Keratinocyte (primary cell): ENCODE measurements at regions not wholly inside any gene's neighbourhood (a gene's known extent, or its start where the extent isn't known, plus 50 kb on each side); places are given as distances from the start of the nearest gene placed in this dataset.

Experiments
- DNase-seq: peaks from one replicate; pipeline ENCODE4 v3.0.0-alpha.2; 2011; ENCODE audit warnings: low read depth, missing footprints, low spot score
- FAIRE-seq: peaks from 2 replicates; lab custom pipeline; 2011; peaks lifted over from hg19 to GRCh38; lab: Jason Lieb, UNC
- H2AFZ ChIP-seq: 2 replicates; pipeline ENCODE4 v1.6.0; 2012; ENCODE audit warnings: low read length, control low read depth, inconsistent platforms; ENCODE audit not compliant: control insufficient read depth
- H3K27ac ChIP-seq: 2 replicates; pipeline ENCODE4 v1.5.1; 2011; ENCODE audit warnings: low read length; ENCODE audit not compliant: control insufficient read depth, insufficient read depth
- H3K27me3 ChIP-seq: 3 replicates; pipeline ENCODE4 v1.6.0; 2011; ENCODE audit warnings: low read length; ENCODE audit not compliant: control insufficient read depth, insufficient read depth; ENCODE audit errors: extremely low read depth
- H3K36me3 ChIP-seq, 2 experiments: 2 replicates in 1 of 2; 3 replicates in 1 of 2; pipeline ENCODE4 v1.5.1; 2011; ENCODE audit warnings: low read length in 2 of 2, mild to moderate bottlenecking in 1 of 2; ENCODE audit not compliant: control insufficient read depth in 2 of 2, insufficient read depth in 2 of 2; ENCODE audit errors: extremely low read depth in 1 of 2
- H3K4me1 ChIP-seq: 3 replicates; pipeline ENCODE4 v1.5.1; 2011; ENCODE audit warnings: low read length; ENCODE audit not compliant: control insufficient read depth, insufficient read depth; ENCODE audit errors: extremely low read depth
- H3K4me2 ChIP-seq: 3 replicates; pipeline ENCODE4 v1.6.0; 2011; ENCODE audit warnings: low read depth, low read length; ENCODE audit not compliant: control insufficient read depth, insufficient read depth; ENCODE audit errors: extremely low read depth
- H3K4me3 ChIP-seq, 3 experiments: fragments of 200-600 bp in 1 of 3; sonication (generic) in 1 of 3; 2 replicates in 2 of 3; 3 replicates in 1 of 3; pipeline ENCODE4 v1.5.1; 2011 to 2016; ENCODE audit warnings: low read length in 3 of 3, mild to moderate bottlenecking in 3 of 3, control low read depth in 2 of 3, inconsistent platforms in 1 of 3, low read depth in 1 of 3, mixed read lengths in 1 of 3, mixed run types in 1 of 3, moderate library complexity in 1 of 3; ENCODE audit not compliant: control insufficient read depth in 2 of 3, insufficient read depth in 2 of 3; ENCODE audit errors: extremely low read depth in 1 of 3
- H3K79me2 ChIP-seq: 2 replicates; pipeline ENCODE4 v1.6.0; 2012; ENCODE audit warnings: low read length; ENCODE audit not compliant: control insufficient read depth, insufficient read depth
- H3K9ac ChIP-seq: 3 replicates; pipeline ENCODE4 v1.6.0; 2011; ENCODE audit warnings: low read length; ENCODE audit not compliant: control insufficient read depth, insufficient read depth; ENCODE audit errors: extremely low read depth
- H3K9me1 ChIP-seq: 3 replicates; pipeline ENCODE4 v1.6.0; 2011; ENCODE audit warnings: low read length; ENCODE audit not compliant: control insufficient read depth, insufficient read depth; ENCODE audit errors: extremely low read depth
- H3K9me3 ChIP-seq: 2 replicates; pipeline ENCODE4 v1.5.1; 2012; ENCODE audit warnings: low read depth, low read length; ENCODE audit not compliant: control insufficient read depth
- H4K20me1 ChIP-seq: 3 replicates; pipeline ENCODE4 v1.6.0; 2011; ENCODE audit warnings: low read length; ENCODE audit not compliant: control insufficient read depth, insufficient read depth; ENCODE audit errors: extremely low read depth
- CTCF ChIP-seq, 3 experiments: IDR thresholded peaks in 1 of 3; conservative IDR thresholded peaks in 1 of 3; optimal IDR thresholded peaks in 1 of 3; 2 replicates in 2 of 3; 3 replicates in 1 of 3; pipeline versions ENCODE3 to v1.5.1; 2011; ENCODE audit warnings: low read length in 3 of 3, mild to moderate bottlenecking in 3 of 3, moderate library complexity in 2 of 3, control low read depth in 1 of 3, inconsistent platforms in 1 of 3; ENCODE audit not compliant: insufficient read depth in 2 of 3; ENCODE audit errors: extremely low read depth in 1 of 3
- EZH2 ChIP-seq: IDR thresholded peaks from one replicate; pipeline ENCODE4 v1.6.1; 2012; ENCODE audit warnings: inconsistent platforms, mild to moderate bottlenecking, low read length, moderate library complexity
- dilution Hi-C: fragments of 300-500 bp; cut with MboI; formaldehyde crosslinking; loops from one replicate; pipeline ENCODE4 v1.7.0; 2020; ENCODE audit warnings: low sequenced_read_pairs; ENCODE audit not compliant: extremely low pct_ligation_motif_present

GRCh38 chr12:59182658-59183455, 262.6 kb upstream of the LRIG3 start:
- no peaks in the 10 kb centered on the region for H3K27me3 ChIP-seq
- dilution Hi-C loops: no loop called here
- peaks cover 5% of the 10 kb centered on the region for H3K4me1 ChIP-seq
- H3K9ac ChIP-seq: no peak overlapping the region
- no peak overlapping the region for H3K4me2 ChIP-seq
- H3K36me3 ChIP-seq: no peaks in the 10 kb centered on the region
- no peak overlapping the region for H3K4me3 ChIP-seq
- H3K27ac ChIP-seq: no peak overlapping the region
- no peak overlapping the region for H2AFZ ChIP-seq
- TF ChIP-seq EZH2 (no peak), CTCF (optimal IDR thresholded peaks at IDR 0.05 in 1 of 3, IDR thresholded peaks at IDR 0.05 in 1 of 3, conservative IDR thresholded peaks at IDR 0.05 in 1 of 3; ENCODE audit: extremely low read depth in 1 of 3, insufficient read depth in 2 of 3, low read length in 3 of 3) (no peak)
- H4K20me1 ChIP-seq: no peaks in the 10 kb centered on the region
- H3K9me3 ChIP-seq: no peaks in the 10 kb centered on the region
- no peaks in the 10 kb centered on the region for H3K79me2 ChIP-seq
- no peaks in the 10 kb centered on the region for H3K9me1 ChIP-seq
- FAIRE-seq: no peak
- DNase-seq: no peak

GRCh38 chr12:59182191-59182590, 261.9 kb upstream of the LRIG3 start:
- no peak overlapping the region for H2AFZ ChIP-seq
- H3K4me1 ChIP-seq: peaks cover 5% of the 10 kb centered on the region
- no peak overlapping the region for H3K27ac ChIP-seq
- H4K20me1 ChIP-seq: no peaks in the 10 kb centered on the region
- H3K9me3 ChIP-seq: no peaks in the 10 kb centered on the region
- H3K4me3 ChIP-seq: no peak overlapping the region
- dilution Hi-C loops: no loop called here
- H3K79me2 ChIP-seq: no peaks in the 10 kb centered on the region
- no peaks in the 10 kb centered on the region for H3K36me3 ChIP-seq
- H3K9me1 ChIP-seq: no peaks in the 10 kb centered on the region
- no peak overlapping the region for H3K9ac ChIP-seq
- DNase-seq (no peak), FAIRE-seq (no peak)
- TF ChIP-seq EZH2: no peak
- no peak for TF ChIP-seq CTCF (optimal IDR thresholded peaks at IDR 0.05 in 1 of 3, IDR thresholded peaks at IDR 0.05 in 1 of 3, conservative IDR thresholded peaks at IDR 0.05 in 1 of 3; ENCODE audit: extremely low read depth in 1 of 3, insufficient read depth in 2 of 3, low read length in 3 of 3)
- no peak overlapping the region for H3K4me2 ChIP-seq
- no peaks in the 10 kb centered on the region for H3K27me3 ChIP-seq
